ENCODE measurements at regions not wholly inside any gene's neighbourhood (a gene's known extent, or its start where the extent isn't known, plus 50 kb on each side); places are given as distances from the start of the nearest gene placed in this dataset.

- TF ChIP-seq, protein P1, sequence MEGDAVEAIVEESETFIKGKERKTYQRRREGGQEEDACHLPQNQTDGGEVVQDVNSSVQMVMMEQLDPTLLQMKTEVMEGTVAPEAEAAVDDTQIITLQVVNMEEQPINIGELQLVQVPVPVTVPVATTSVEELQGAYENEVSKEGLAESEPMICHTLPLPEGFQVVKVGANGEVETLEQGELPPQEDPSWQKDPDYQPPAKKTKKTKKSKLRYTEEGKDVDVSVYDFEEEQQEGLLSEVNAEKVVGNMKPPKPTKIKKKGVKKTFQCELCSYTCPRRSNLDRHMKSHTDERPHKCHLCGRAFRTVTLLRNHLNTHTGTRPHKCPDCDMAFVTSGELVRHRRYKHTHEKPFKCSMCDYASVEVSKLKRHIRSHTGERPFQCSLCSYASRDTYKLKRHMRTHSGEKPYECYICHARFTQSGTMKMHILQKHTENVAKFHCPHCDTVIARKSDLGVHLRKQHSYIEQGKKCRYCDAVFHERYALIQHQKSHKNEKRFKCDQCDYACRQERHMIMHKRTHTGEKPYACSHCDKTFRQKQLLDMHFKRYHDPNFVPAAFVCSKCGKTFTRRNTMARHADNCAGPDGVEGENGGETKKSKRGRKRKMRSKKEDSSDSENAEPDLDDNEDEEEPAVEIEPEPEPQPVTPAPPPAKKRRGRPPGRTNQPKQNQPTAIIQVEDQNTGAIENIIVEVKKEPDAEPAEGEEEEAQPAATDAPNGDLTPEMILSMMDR (IDR thresholded peaks at IDR 0.05; ENCODE audit: borderline replicate concordance, insufficient read depth, low read depth, low read length), result no peak
- H3K4me3 ChIP-seq (ENCODE audit: low read depth, low read length), result no peak overlapping the region
These were observed 158.2 kb upstream of the LRIG1 start for GRCh38 chr3:66659056-66659455.

GRCh38 chr3:66661628-66662027 lies 160.8 kb upstream of the LRIG1 start:
- TF ChIP-seq, protein P1 (IDR thresholded peaks at IDR 0.05; ENCODE audit: borderline replicate concordance, insufficient read depth, low read depth, low read length), result no peak
- no peak overlapping the region for H3K4me3 ChIP-seq (ENCODE audit: low read depth, low read length)

DNA sequence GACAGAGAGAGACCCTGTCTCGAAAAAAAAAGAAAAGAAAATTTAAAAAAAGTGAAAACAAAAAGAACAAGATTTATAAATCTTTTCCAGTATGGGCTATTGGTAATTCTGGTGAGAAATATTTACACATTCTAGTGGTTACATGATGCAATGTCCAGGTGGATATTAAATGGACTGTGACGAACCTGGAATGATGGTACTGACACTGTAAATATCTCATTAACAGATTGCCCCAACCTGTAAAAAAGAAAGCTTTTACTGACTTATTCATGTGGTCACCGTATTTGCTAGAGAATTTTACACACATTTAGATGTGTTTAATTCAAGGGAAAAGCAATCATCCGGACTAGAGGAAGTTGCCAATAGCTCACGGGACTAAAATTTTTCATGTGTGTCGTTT lies 162.1 kb upstream of the LRIG1 start:
- TF ChIP-seq, protein P1 (IDR thresholded peaks at IDR 0.05; ENCODE audit: borderline replicate concordance, insufficient read depth, low read depth, low read length), result no peak
- H3K4me3 ChIP-seq (ENCODE audit: low read depth, low read length), result no peak overlapping the region

DNA sequence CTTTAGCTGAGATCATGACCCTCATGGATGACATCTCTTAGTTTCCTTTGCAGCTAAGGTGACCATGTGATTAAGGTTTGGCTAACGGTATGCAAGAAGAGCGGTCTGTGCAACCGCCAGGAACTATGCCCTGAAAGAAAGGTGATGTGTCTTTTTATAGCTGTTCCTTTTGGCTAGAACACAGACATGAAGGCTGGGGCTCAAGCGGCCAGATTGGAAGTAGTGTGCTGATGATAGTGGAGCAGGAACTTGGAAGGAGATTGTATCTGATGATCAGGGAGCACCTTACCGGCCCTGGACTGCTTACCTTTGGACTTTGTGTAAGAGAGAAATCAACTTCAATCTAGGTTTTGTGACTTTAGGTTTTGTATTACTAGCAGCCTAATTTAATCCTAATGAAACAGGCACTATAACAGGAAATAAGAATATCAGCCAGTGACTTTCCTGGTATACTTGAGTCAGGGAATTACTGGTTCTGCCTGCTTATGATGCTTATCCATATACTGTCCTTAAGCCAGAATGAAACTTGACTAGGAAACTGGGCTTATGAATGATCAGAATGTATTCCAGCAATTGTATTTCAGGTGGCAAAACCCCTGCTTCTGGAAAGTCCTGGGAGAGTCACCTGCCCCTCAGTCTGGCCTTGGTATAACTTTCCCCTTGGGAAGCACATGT lies 164.3 kb upstream of the LRIG1 start:
- TF ChIP-seq, protein P1 (IDR thresholded peaks at IDR 0.05; ENCODE audit: borderline replicate concordance, insufficient read depth, low read depth, low read length), result no peak
- H3K4me3 ChIP-seq (ENCODE audit: low read depth, low read length), result no peak overlapping the region

GRCh38 chr3:66666362-66666761 lies 165.5 kb upstream of the LRIG1 start:
- H3K4me3 ChIP-seq (ENCODE audit: low read depth, low read length), result no peak overlapping the region
- TF ChIP-seq, protein P1 (IDR thresholded peaks at IDR 0.05; ENCODE audit: borderline replicate concordance, insufficient read depth, low read depth, low read length), result no peak

DNA sequence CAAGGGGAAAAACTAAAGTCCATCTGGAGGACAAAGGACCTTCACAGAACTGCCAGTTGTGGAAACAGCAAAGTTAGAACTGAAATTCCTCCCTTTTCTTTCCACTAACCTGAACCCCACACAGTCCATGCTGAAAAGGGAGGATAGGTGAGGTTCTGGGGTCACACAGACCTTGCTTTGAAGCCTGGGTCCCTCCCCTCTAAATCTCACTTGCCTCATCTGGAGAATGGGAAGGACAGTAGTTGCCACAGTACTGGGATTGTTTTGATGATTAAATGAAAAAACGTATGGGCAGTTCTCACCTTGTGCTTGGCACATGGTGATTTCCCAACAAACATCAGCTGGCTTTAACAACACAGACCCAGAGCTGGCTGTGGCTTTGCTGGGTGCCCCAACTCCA lies 166.4 kb upstream of the LRIG1 start:
- TF ChIP-seq, protein P1 (IDR thresholded peaks at IDR 0.05; ENCODE audit: borderline replicate concordance, insufficient read depth, low read depth, low read length), result no peak
- H3K4me3 ChIP-seq (ENCODE audit: low read depth, low read length), result no peak overlapping the region

- TF ChIP-seq, protein P1 (IDR thresholded peaks at IDR 0.05; ENCODE audit: borderline replicate concordance, insufficient read depth, low read depth, low read length), result no peak
- H3K4me3 ChIP-seq (ENCODE audit: low read depth, low read length), result no peak overlapping the region
These were observed 170.5 kb upstream of the LRIG1 start for GRCh38 chr3:66671291-66671690.

Data from GM12875 (cell line).